ENCODE measurements at regions not wholly inside any gene's neighbourhood (a gene's known extent, or its start where the extent isn't known, plus 50 kb on each side); places are given as distances from the start of the nearest gene placed in this dataset.

- no peak overlapping the region for H3K4me2 ChIP-seq
- H4K20me1 ChIP-seq (ENCODE audit: insufficient read depth, poor library complexity, severe bottlenecking), result no peaks in the 10 kb centered on the region
- H3K36me3 ChIP-seq (replicated peaks; ENCODE audit: insufficient read depth, low read depth), result no peaks in the 10 kb centered on the region
- TF ChIP-seq CTCF (IDR thresholded peaks at IDR 0.05; ENCODE audit: poor library complexity) (no peak), EZH2phosphoT487 (IDR thresholded peaks at IDR 0.05; ENCODE audit: low read depth, severe bottlenecking, unreplicated experiment) (no peak), EZH2 (IDR thresholded peaks at IDR 0.05; ENCODE audit: borderline replicate concordance) (no peak)
- WGBS (ENCODE audit: low lambda C conversion rate, missing lambda C conversion rate), result 97% methylated on average over 1 of the region's 1 CpG
- H2AFZ ChIP-seq, result no peak overlapping the region
- DNase-seq (ENCODE audit: low spot score), result no peak
- no peaks in the 10 kb centered on the region for H3K9me3 ChIP-seq (ENCODE audit: low read depth)
- H3K27me3 ChIP-seq, result no peaks in the 10 kb centered on the region
- H3K4me3 ChIP-seq, result no peak overlapping the region
- no peak overlapping the region for H3K27ac ChIP-seq
- H3K9me2 ChIP-seq (replicated peaks; ENCODE audit: insufficient read depth), result no peaks in the 10 kb centered on the region
- peaks cover 7% of the 10 kb centered on the region for H3K4me1 ChIP-seq (ENCODE audit: insufficient read depth)
- H3K79me2 ChIP-seq, result no peaks in the 10 kb centered on the region
These were observed 1756.9 kb downstream of the PCDH9 start for GRCh38 chr13:65473196-65473595.

GRCh38 chr13:65472336-65472735, 1757.8 kb downstream of the PCDH9 start:
- peaks cover 7% of the 10 kb centered on the region for H3K4me1 ChIP-seq (ENCODE audit: insufficient read depth)
- H3K4me3 ChIP-seq, result no peak overlapping the region
- H3K27ac ChIP-seq, result no peak overlapping the region
- no peak for DNase-seq (ENCODE audit: low spot score)
- H3K4me2 ChIP-seq, result no peak overlapping the region
- H2AFZ ChIP-seq, result no peak overlapping the region
- H4K20me1 ChIP-seq (ENCODE audit: insufficient read depth, poor library complexity, severe bottlenecking), result no peaks in the 10 kb centered on the region
- H3K79me2 ChIP-seq, result no peaks in the 10 kb centered on the region
- no peaks in the 10 kb centered on the region for H3K9me3 ChIP-seq (ENCODE audit: low read depth)
- no peaks in the 10 kb centered on the region for H3K9me2 ChIP-seq (replicated peaks; ENCODE audit: insufficient read depth)
- no peaks in the 10 kb centered on the region for H3K36me3 ChIP-seq (replicated peaks; ENCODE audit: insufficient read depth, low read depth)
- 71% methylated on average over 2 of the region's 2 CpGs for WGBS (ENCODE audit: low lambda C conversion rate, missing lambda C conversion rate)
- TF ChIP-seq CTCF (IDR thresholded peaks at IDR 0.05; ENCODE audit: poor library complexity) (no peak), EZH2 (IDR thresholded peaks at IDR 0.05; ENCODE audit: borderline replicate concordance) (no peak), EZH2phosphoT487 (IDR thresholded peaks at IDR 0.05; ENCODE audit: low read depth, severe bottlenecking, unreplicated experiment) (no peak)
- H3K27me3 ChIP-seq, result no peaks in the 10 kb centered on the region

- H3K79me2 ChIP-seq, result no peaks in the 10 kb centered on the region
- H3K9me3 ChIP-seq (ENCODE audit: low read depth), result no peaks in the 10 kb centered on the region
- H3K36me3 ChIP-seq (replicated peaks; ENCODE audit: insufficient read depth, low read depth), result no peaks in the 10 kb centered on the region
- H3K9me2 ChIP-seq (replicated peaks; ENCODE audit: insufficient read depth), result no peaks in the 10 kb centered on the region
- H3K27ac ChIP-seq, result no peak overlapping the region
- H2AFZ ChIP-seq, result no peak overlapping the region
- peaks cover 7% of the 10 kb centered on the region for H3K4me1 ChIP-seq (ENCODE audit: insufficient read depth)
- WGBS (ENCODE audit: low lambda C conversion rate, missing lambda C conversion rate), result 50% methylated on average over 2 of the region's 2 CpGs
- no peak for DNase-seq (ENCODE audit: low spot score)
- no peaks in the 10 kb centered on the region for H3K27me3 ChIP-seq
- no peak overlapping the region for H3K4me2 ChIP-seq
- no peaks in the 10 kb centered on the region for H4K20me1 ChIP-seq (ENCODE audit: insufficient read depth, poor library complexity, severe bottlenecking)
- H3K4me3 ChIP-seq, result no peak overlapping the region
- TF ChIP-seq EZH2phosphoT487 (IDR thresholded peaks at IDR 0.05; ENCODE audit: low read depth, severe bottlenecking, unreplicated experiment) (no peak), EZH2 (IDR thresholded peaks at IDR 0.05; ENCODE audit: borderline replicate concordance) (no peak), CTCF (IDR thresholded peaks at IDR 0.05; ENCODE audit: poor library complexity) (no peak)
These were observed 1759.4 kb downstream of the PCDH9 start for GRCh38 chr13:65470781-65471180.

GRCh38 chr13:65468628-65469027, 1761.5 kb downstream of the PCDH9 start:
- Histone ChIP-seq H3K4me1 (ENCODE audit: insufficient read depth) (peaks cover 7% of the 10 kb centered on the region), H3K27me3 (no peaks in the 10 kb centered on the region), H3K9me2 (replicated peaks; ENCODE audit: insufficient read depth) (no peaks in the 10 kb centered on the region), H3K36me3 (replicated peaks; ENCODE audit: insufficient read depth, low read depth) (no peaks in the 10 kb centered on the region), H3K9me3 (ENCODE audit: low read depth) (no peaks in the 10 kb centered on the region), H3K4me3 (no peak overlapping the region), H2AFZ (no peak overlapping the region), H3K79me2 (no peaks in the 10 kb centered on the region), H3K27ac (no peak overlapping the region), H3K4me2 (no peak overlapping the region), H4K20me1 (ENCODE audit: insufficient read depth, poor library complexity, severe bottlenecking) (no peaks in the 10 kb centered on the region)
- TF ChIP-seq EZH2 (IDR thresholded peaks at IDR 0.05; ENCODE audit: borderline replicate concordance) (no peak), EZH2phosphoT487 (IDR thresholded peaks at IDR 0.05; ENCODE audit: low read depth, severe bottlenecking, unreplicated experiment) (no peak), CTCF (IDR thresholded peaks at IDR 0.05; ENCODE audit: poor library complexity) (no peak)
- no peak for DNase-seq (ENCODE audit: low spot score)

Measured in hepatocyte (in vitro differentiated cells).